Activated effector memory CD4-positive, alpha-beta T cell treated with Interleukin-2 at 50 U/mL for 16 hours (primary cell): ENCODE measurements at regions not wholly inside any gene's neighbourhood (a gene's known extent, or its start where the extent isn't known, plus 50 kb on each side); places are given as distances from the start of the nearest gene placed in this dataset.
A peak's percentile ranks its signal among the peaks of the same experiment; 100 is the strongest.

Experiments
- DNase-seq: peaks from one replicate; pipeline ENCODE4 v3.0.0-alpha.2; 2020

- DNase-seq, result no peak
Measured at GRCh38 chr3:10585945-10586344, 80.6 kb upstream of the ATP2B2 start.

GRCh38 chr3:10594915-10595314 is 89.5 kb upstream of the ATP2B2 start:
- DNase-seq, result no peak

GRCh38 chr3:10596746-10597448 is 91.5 kb upstream of the ATP2B2 start:
- no peak for DNase-seq

- no peak for DNase-seq
Measured at GRCh38 chr3:10597733-10598132, 92.3 kb upstream of the ATP2B2 start.

GRCh38 chr3:10599017-10599416 is 93.6 kb upstream of the ATP2B2 start:
- no peak for DNase-seq

GRCh38 chr3:10599444-10599843 is 94.1 kb upstream of the ATP2B2 start:
- DNase-seq, result no peak

- DNase-seq, result no peak
Measured at GRCh38 chr3:10600296-10600714, 94.9 kb upstream of the ATP2B2 start.

GRCh38 chr3:10600726-10601125 is 95.3 kb upstream of the ATP2B2 start:
- DNase-seq, result no peak

GRCh38 chr3:10601151-10601856 is 95.9 kb upstream of the ATP2B2 start:
- no peak for DNase-seq

- DNase-seq, result no peak
Measured at GRCh38 chr3:10601857-10602230, 96.5 kb upstream of the ATP2B2 start.

GRCh38 chr3:10602271-10602670 is 96.9 kb upstream of the ATP2B2 start:
- no peak for DNase-seq

- DNase-seq, result peak; percentile 68
Measured at GRCh38 chr3:10602769-10603768, 97.7 kb upstream of the ATP2B2 start.

- no peak for DNase-seq
Measured at GRCh38 chr3:10609134-10609533, 103.7 kb upstream of the ATP2B2 start.

GRCh38 chr3:10614168-10614567 is 108.8 kb upstream of the ATP2B2 start:
- no peak for DNase-seq

- DNase-seq, result no peak
Measured at GRCh38 chr3:10615715-10616114, 110.3 kb upstream of the ATP2B2 start.

GRCh38 chr3:10616321-10616720 is 110.9 kb upstream of the ATP2B2 start:
- DNase-seq, result no peak

- DNase-seq, result no peak
Measured at GRCh38 chr3:10619989-10620832, 114.8 kb upstream of the ATP2B2 start.

GRCh38 chr3:10620833-10621082 is 115.4 kb upstream of the ATP2B2 start:
- DNase-seq, result no peak

- no peak for DNase-seq
Measured at GRCh38 chr3:10623578-10624275, 118.3 kb upstream of the ATP2B2 start.

GRCh38 chr3:10625323-10625722 is 119.9 kb upstream of the ATP2B2 start:
- DNase-seq, result no peak

GRCh38 chr3:10627884-10628572 is 122.6 kb upstream of the ATP2B2 start:
- DNase-seq, result no peak
